Endodermal cell (in vitro differentiated cells): ENCODE measurements at regions not wholly inside any gene's neighbourhood (a gene's known extent, or its start where the extent isn't known, plus 50 kb on each side); places are given as distances from the start of the nearest gene placed in this dataset.

ENCODE experiments used
- DNase-seq: peaks from one replicate; pipeline ENCODE4 v3.0.0-alpha.2; 2017
- H3K27ac ChIP-seq: 2 replicates; pipeline ENCODE4 v1.5.1; 2013; ENCODE audit warnings: mild to moderate bottlenecking, low read depth, low read length, moderate library complexity
- H3K27me3 ChIP-seq: 2 replicates; pipeline ENCODE4 v1.6.1; 2013; ENCODE audit warnings: mild to moderate bottlenecking, low read length, moderate library complexity; ENCODE audit not compliant: insufficient read depth, control insufficient read depth, poor library complexity, severe bottlenecking
- H3K36me3 ChIP-seq: 2 replicates; pipeline ENCODE4 v1.7.0; 2013; ENCODE audit warnings: mild to moderate bottlenecking, low read length, moderate library complexity; ENCODE audit not compliant: control insufficient read depth, insufficient read depth
- H3K4me1 ChIP-seq: one replicate; pipeline ENCODE4 v1.7.0; 2013; ENCODE audit warnings: low read length; ENCODE audit not compliant: control insufficient read depth, insufficient read depth
- H3K4me3 ChIP-seq: 2 replicates; pipeline ENCODE4 v1.5.1; 2013; ENCODE audit warnings: mild to moderate bottlenecking, low read length, moderate library complexity
- H3K9ac ChIP-seq: 2 replicates; pipeline ENCODE4 v1.6.1; 2013; ENCODE audit warnings: mild to moderate bottlenecking, low read length, moderate library complexity; ENCODE audit not compliant: poor library complexity, severe bottlenecking; ENCODE audit errors: extremely low read depth
- H3K9me3 ChIP-seq: 2 replicates; pipeline ENCODE4 v1.6.1; 2013; ENCODE audit warnings: mild to moderate bottlenecking, low read length, moderate library complexity; ENCODE audit not compliant: control insufficient read depth
- H3K27ac Mint-ChIP-seq: 2 replicates; pipeline ENCODE4 v1.8.0; 2020; ENCODE audit warnings: mixed read lengths
- H3K27me3 Mint-ChIP-seq: 2 replicates; pipeline ENCODE4 v1.8.0; 2021; ENCODE audit warnings: mild to moderate bottlenecking, mixed read lengths; ENCODE audit not compliant: insufficient read depth
- H3K36me3 Mint-ChIP-seq: 2 replicates; pipeline ENCODE4 v1.8.0; 2020; ENCODE audit warnings: low read depth, mixed read lengths
- H3K4me1 Mint-ChIP-seq: 2 replicates; pipeline ENCODE4 v1.8.0; 2020; ENCODE audit warnings: mixed read lengths
- H3K4me3 Mint-ChIP-seq: 2 replicates; pipeline ENCODE4 v1.8.0; 2020; ENCODE audit warnings: mild to moderate bottlenecking, moderate library complexity, mixed read lengths
- H3K9me3 Mint-ChIP-seq: 2 replicates; pipeline ENCODE4 v1.8.0; 2020; ENCODE audit warnings: mild to moderate bottlenecking, mixed read lengths
- CTCF ChIP-seq: fragments of 200-600 bp; sonication (generic); conservative IDR thresholded peaks from 2 replicates; pipeline ENCODE4 v1.5.0; 2021; ENCODE audit warnings: antibody characterized with exemption, mild to moderate bottlenecking
- WGBS, 2 experiments: methylation state at CpG; one replicate each; pipeline versions ENCODE4 v1.1.5 to v1.1.7; 2013; ENCODE audit warnings: missing lambda C conversion rate in 2 of 2, mixed read lengths in 1 of 2; ENCODE audit not compliant: insufficient coverage in 1 of 2, insufficient read length in 1 of 2; 5-methylcytosine and 5-hydroxymethylcytosine counted together

- H3K27me3 Mint-ChIP-seq = no peaks in the 10 kb centered on the region
- TF ChIP-seq CTCF = no peak
Measured at GRCh38 chr2:146433116-146433875, 1411.5 kb upstream of the ACVR2A start.

GRCh38 chr2:146429366-146429765 is 1415.5 kb upstream of the ACVR2A start:
- Mint-ChIP-seq H3K4me1 (peaks cover 17% of the 10 kb centered on the region), H3K27ac (no peak overlapping the region), H3K9me3 (no peaks in the 10 kb centered on the region), H3K27me3 (no peaks in the 10 kb centered on the region), H3K4me3 (no peak overlapping the region), H3K36me3 (no peaks in the 10 kb centered on the region)
- H3K9me3 ChIP-seq = no peaks in the 10 kb centered on the region
- no peak for DNase-seq
- no peaks in the 10 kb centered on the region for H3K27me3 ChIP-seq
- TF ChIP-seq CTCF = no peak
- no peak overlapping the region for H3K27ac ChIP-seq
- no peak overlapping the region for H3K4me3 ChIP-seq
- H3K4me1 ChIP-seq = peaks cover 2% of the 10 kb centered on the region
- H3K36me3 ChIP-seq = no peaks in the 10 kb centered on the region
- no peak overlapping the region for H3K9ac ChIP-seq

More at GRCh38 chr2:146433116-146433875, 1411.5 kb upstream of the ACVR2A start:
- no peak for DNase-seq
- Mint-ChIP-seq H3K9me3 (peaks cover 1% of the 10 kb centered on the region), H3K4me3 (no peak overlapping the region), H3K27ac (no peak overlapping the region), H3K4me1 (peaks cover 23% of the 10 kb centered on the region), H3K36me3 (no peaks in the 10 kb centered on the region)
- H3K36me3 ChIP-seq = no peaks in the 10 kb centered on the region
- H3K9me3 ChIP-seq = no peaks in the 10 kb centered on the region
- peaks cover 9% of the 10 kb centered on the region for H3K4me1 ChIP-seq
- no peak overlapping the region for H3K27ac ChIP-seq
- H3K9ac ChIP-seq = no peak overlapping the region
- H3K4me3 ChIP-seq = no peak overlapping the region
- WGBS, 2 experiments = 93 to 97% methylated on average over 7 to 8 of the region's 8 CpGs
- no peaks in the 10 kb centered on the region for H3K27me3 ChIP-seq

- H3K27ac Mint-ChIP-seq = no peak overlapping the region
- WGBS, 2 experiments = 94 to 96% methylated on average over 2 of the region's 2 CpGs
Measured at GRCh38 chr2:146417942-146418341, 1426.9 kb upstream of the ACVR2A start.

More at GRCh38 chr2:146417942-146418341, 1426.9 kb upstream of the ACVR2A start:
- peaks cover 17% of the 10 kb centered on the region for H3K4me1 Mint-ChIP-seq
- no peak overlapping the region for H3K4me3 ChIP-seq
- no peak overlapping the region for H3K4me3 Mint-ChIP-seq
- no peak overlapping the region for H3K27ac ChIP-seq
- no peak for DNase-seq
- no peaks in the 10 kb centered on the region for H3K36me3 Mint-ChIP-seq
- H3K9me3 ChIP-seq = no peaks in the 10 kb centered on the region
- H3K4me1 ChIP-seq = peaks cover 8% of the 10 kb centered on the region
- no peaks in the 10 kb centered on the region for H3K27me3 ChIP-seq
- H3K27me3 Mint-ChIP-seq = no peaks in the 10 kb centered on the region
- H3K36me3 ChIP-seq = no peaks in the 10 kb centered on the region
- TF ChIP-seq CTCF = no peak
- H3K9ac ChIP-seq = no peak overlapping the region
- peaks cover 2% of the 10 kb centered on the region for H3K9me3 Mint-ChIP-seq
